ENCODE measurements at regions not wholly inside any gene's neighbourhood (a gene's known extent, or its start where the extent isn't known, plus 50 kb on each side); places are given as distances from the start of the nearest gene placed in this dataset.
A peak's percentile ranks its signal among the peaks of the same experiment; 100 is the strongest.

DNA sequence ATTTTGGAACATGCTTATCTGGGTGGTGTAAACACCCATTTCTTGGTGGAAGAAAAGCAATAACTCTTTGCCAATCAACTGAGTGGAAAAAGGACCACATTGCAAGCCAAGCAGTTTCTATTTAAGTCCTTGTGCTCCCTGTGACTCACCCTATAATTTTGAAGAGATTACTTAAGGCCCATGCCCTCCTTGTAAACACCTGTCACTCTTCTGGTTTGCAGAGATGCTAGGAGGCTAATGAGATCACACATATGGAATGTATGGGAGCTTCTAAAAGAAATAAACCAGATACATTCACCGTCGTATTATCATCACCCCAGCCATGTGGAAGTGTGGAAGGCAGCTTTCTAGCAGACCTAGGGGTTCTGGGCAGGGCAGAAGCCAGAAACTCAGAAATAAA, 337.1 kb downstream of the GADD45G start:
- Histone ChIP-seq H3K27me3 (ENCODE audit: control insufficient read depth, extremely low read depth, insufficient read depth, low read length) (peaks cover 29% of the 10 kb centered on the region), H3K9ac (ENCODE audit: control insufficient read depth, extremely low read depth, insufficient read depth, low read length) (no peak overlapping the region), H4K20me1 (ENCODE audit: control insufficient read depth, extremely low read depth, insufficient read depth, low read length) (no peaks in the 10 kb centered on the region), H3K27ac (ENCODE audit: control insufficient read depth, insufficient read depth, low read length) (no peak overlapping the region), H2AFZ (ENCODE audit: control insufficient read depth, low read length) (no peak overlapping the region), H3K4me2 (ENCODE audit: control insufficient read depth, extremely low read depth, insufficient read depth, low read depth, low read length) (no peak overlapping the region), H3K9me3 (ENCODE audit: control insufficient read depth, low read depth, low read length) (no peaks in the 10 kb centered on the region), H3K36me3 (ENCODE audit: control insufficient read depth in 2 of 2, extremely low read depth in 1 of 2, insufficient read depth in 2 of 2, low read length in 2 of 2) (no peaks in the 10 kb centered on the region), H3K4me1 (ENCODE audit: control insufficient read depth, extremely low read depth, insufficient read depth, low read length) (peaks cover 3% of the 10 kb centered on the region), H3K9me1 (ENCODE audit: control insufficient read depth, extremely low read depth, insufficient read depth, low read length) (no peaks in the 10 kb centered on the region), H3K79me2 (ENCODE audit: control insufficient read depth, insufficient read depth, low read length) (no peaks in the 10 kb centered on the region), H3K4me3 (ENCODE audit: control insufficient read depth in 2 of 3, extremely low read depth in 1 of 3, insufficient read depth in 2 of 3, low read depth in 1 of 3, low read length in 3 of 3) (no peak overlapping the region)
- no peak for TF ChIP-seq EZH2 (IDR thresholded peaks at IDR 0.05; ENCODE audit: low read length)
- TF ChIP-seq, protein P1, sequence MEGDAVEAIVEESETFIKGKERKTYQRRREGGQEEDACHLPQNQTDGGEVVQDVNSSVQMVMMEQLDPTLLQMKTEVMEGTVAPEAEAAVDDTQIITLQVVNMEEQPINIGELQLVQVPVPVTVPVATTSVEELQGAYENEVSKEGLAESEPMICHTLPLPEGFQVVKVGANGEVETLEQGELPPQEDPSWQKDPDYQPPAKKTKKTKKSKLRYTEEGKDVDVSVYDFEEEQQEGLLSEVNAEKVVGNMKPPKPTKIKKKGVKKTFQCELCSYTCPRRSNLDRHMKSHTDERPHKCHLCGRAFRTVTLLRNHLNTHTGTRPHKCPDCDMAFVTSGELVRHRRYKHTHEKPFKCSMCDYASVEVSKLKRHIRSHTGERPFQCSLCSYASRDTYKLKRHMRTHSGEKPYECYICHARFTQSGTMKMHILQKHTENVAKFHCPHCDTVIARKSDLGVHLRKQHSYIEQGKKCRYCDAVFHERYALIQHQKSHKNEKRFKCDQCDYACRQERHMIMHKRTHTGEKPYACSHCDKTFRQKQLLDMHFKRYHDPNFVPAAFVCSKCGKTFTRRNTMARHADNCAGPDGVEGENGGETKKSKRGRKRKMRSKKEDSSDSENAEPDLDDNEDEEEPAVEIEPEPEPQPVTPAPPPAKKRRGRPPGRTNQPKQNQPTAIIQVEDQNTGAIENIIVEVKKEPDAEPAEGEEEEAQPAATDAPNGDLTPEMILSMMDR (optimal IDR thresholded peaks at IDR 0.05 in 1 of 3, IDR thresholded peaks at IDR 0.05 in 1 of 3, conservative IDR thresholded peaks at IDR 0.05 in 1 of 3; ENCODE audit: extremely low read depth in 1 of 3, insufficient read depth in 2 of 3, low read length in 3 of 3) = no peak
- FAIRE-seq (no peak), DNase-seq (ENCODE audit: low read depth, low spot score) (peak; percentile 23)
- dilution Hi-C loops (cut with MboI; ENCODE audit: extremely low pct_ligation_motif_present, low sequenced_read_pairs) = no loop called here

- Histone ChIP-seq H4K20me1 (ENCODE audit: control insufficient read depth, extremely low read depth, insufficient read depth, low read length) (no peaks in the 10 kb centered on the region), H3K9me3 (ENCODE audit: control insufficient read depth, low read depth, low read length) (no peaks in the 10 kb centered on the region), H3K27me3 (ENCODE audit: control insufficient read depth, extremely low read depth, insufficient read depth, low read length) (peaks cover 29% of the 10 kb centered on the region), H3K9ac (ENCODE audit: control insufficient read depth, extremely low read depth, insufficient read depth, low read length) (no peak overlapping the region), H3K4me3 (ENCODE audit: control insufficient read depth in 2 of 3, extremely low read depth in 1 of 3, insufficient read depth in 2 of 3, low read depth in 1 of 3, low read length in 3 of 3) (no peak overlapping the region), H3K9me1 (ENCODE audit: control insufficient read depth, extremely low read depth, insufficient read depth, low read length) (no peaks in the 10 kb centered on the region), H2AFZ (ENCODE audit: control insufficient read depth, low read length) (no peak overlapping the region), H3K36me3 (ENCODE audit: control insufficient read depth in 2 of 2, extremely low read depth in 1 of 2, insufficient read depth in 2 of 2, low read length in 2 of 2) (no peaks in the 10 kb centered on the region), H3K27ac (ENCODE audit: control insufficient read depth, insufficient read depth, low read length) (no peak overlapping the region), H3K4me2 (ENCODE audit: control insufficient read depth, extremely low read depth, insufficient read depth, low read depth, low read length) (no peak overlapping the region), H3K79me2 (ENCODE audit: control insufficient read depth, insufficient read depth, low read length) (no peaks in the 10 kb centered on the region), H3K4me1 (ENCODE audit: control insufficient read depth, extremely low read depth, insufficient read depth, low read length) (peaks cover 3% of the 10 kb centered on the region)
- TF ChIP-seq, protein P1 (optimal IDR thresholded peaks at IDR 0.05 in 1 of 3, IDR thresholded peaks at IDR 0.05 in 1 of 3, conservative IDR thresholded peaks at IDR 0.05 in 1 of 3; ENCODE audit: extremely low read depth in 1 of 3, insufficient read depth in 2 of 3, low read length in 3 of 3) = no peak
- TF ChIP-seq EZH2 (IDR thresholded peaks at IDR 0.05; ENCODE audit: low read length) = no peak
- DNase-seq (ENCODE audit: low read depth, low spot score) = no peak
- dilution Hi-C loops (cut with MboI; ENCODE audit: extremely low pct_ligation_motif_present, low sequenced_read_pairs) = no loop called here
- no peak for FAIRE-seq
Observed at GRCh38 chr9:89942643-89943042, 337.8 kb downstream of the GADD45G start.

Measured in keratinocyte (primary cell).